ENCODE measurements at regions not wholly inside any gene's neighbourhood (a gene's known extent, or its start where the extent isn't known, plus 50 kb on each side); places are given as distances from the start of the nearest gene placed in this dataset.

DNA sequence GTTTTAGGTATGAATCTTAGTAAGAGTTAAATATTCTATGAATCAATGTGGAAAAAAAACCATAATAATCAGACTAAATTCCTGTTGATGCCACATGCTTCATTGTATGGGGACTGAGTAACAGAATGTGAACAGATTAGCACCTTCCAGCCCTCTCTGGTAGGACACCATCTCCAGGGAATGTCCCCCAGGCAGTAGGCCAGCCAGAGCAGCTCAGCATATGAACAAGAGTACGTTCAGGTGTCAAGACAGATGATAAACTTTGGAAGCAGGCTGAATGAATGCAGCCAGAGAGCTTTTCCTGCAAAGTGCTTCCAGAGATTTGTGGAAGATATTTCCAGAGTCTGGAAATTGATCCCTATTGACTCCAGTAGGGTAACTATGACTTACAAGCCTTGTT lies 204.4 kb downstream of the RPS29 start:
- no peak for DNase-seq (ENCODE audit: low read depth in 2 of 2)

GRCh38 chr14:49367696-49368095 lies 218.5 kb downstream of the RPS29 start:
- no peak for DNase-seq (ENCODE audit: low read depth in 2 of 2)

GRCh38 chr14:49366416-49366815 lies 219.8 kb downstream of the RPS29 start:
- DNase-seq (ENCODE audit: low read depth in 2 of 2) = no peak

DNA sequence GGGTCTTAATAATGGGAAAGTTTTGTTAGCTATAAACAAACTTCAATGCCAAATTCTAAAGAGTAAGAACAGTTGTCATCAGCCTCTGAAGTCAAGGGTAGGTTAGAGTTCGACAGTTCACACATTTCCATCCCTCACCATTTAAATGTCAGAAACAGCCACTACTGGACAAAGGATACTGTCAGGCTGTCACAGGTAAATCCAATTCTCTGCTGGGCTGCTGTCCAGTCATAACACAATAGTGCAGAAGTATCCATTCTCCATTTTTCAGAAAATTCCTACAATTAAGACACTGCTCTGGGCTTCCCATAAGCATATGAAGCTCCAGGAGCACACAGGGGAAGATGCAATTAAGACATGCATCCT lies 221.4 kb downstream of the RPS29 start:
- no peak for DNase-seq (ENCODE audit: low read depth in 2 of 2)

DNA sequence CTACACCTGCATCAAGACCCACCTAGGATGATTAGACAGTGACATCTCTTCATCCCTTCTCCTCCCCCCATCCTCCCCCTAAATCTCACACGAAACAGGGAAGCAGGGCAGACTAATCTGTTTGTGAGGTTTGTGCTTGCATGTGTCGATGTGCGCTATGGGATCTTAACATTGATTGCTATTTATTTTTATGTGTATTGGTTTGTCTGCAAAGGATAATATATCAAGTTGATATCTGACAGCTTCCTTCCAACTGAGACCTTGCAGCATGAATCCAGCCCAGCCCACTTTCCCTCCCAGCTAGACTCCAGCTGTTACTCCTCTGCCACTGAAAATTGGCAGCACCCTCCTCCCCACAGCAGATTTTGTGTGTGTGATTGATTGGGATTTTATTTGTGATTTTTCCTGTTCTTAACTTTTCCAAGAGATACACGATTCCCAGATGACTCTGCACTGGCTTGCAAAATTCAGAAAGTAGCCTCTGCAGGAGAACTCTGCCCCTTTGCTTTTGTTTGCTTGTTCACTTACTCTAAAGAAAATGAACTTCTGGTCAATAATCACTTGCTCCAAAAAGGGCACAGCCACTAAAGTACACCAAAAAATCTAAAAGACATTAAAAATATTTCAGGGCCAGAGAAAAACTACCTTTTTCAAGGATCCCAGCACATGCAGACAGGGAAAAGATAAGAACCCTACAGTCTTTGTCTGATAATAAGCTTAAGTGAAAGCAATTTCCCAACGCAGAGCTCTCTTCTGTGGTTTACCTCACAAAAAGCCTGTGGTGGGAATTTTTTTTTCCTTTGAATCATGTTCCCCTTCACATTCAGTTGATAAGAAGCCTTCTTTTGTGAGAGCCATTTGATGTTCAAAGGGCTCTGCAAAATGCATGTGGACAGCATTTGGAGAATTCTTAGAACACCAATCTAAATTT lies 222.1 kb downstream of the RPS29 start:
- DNase-seq (ENCODE audit: low read depth in 2 of 2) = no peak

- DNase-seq (ENCODE audit: low read depth in 2 of 2) = no peak
These were observed 223.3 kb downstream of the RPS29 start for GRCh38 chr14:49362916-49363315.

DNA sequence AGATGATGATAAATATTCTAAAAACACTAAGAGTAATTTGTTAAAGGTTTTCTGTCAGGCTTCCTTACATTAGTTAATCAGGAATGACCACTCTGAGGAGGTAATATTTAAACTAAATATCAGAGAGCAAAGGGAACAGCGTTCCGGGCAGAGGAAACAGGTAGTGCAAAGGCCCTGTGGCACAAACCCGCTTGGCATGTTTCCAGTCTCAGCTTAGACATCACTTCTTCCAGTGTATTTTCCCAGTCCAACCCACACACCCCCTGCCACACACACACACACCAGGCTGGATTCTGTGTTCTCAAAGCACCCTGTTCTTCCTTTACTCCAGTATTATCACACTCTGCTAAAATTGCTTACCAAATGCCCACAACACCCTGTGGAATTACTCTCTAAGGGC lies 247.1 kb downstream of the RPS29 start:
- DNase-seq (ENCODE audit: low read depth in 2 of 2) = no peak

DNA sequence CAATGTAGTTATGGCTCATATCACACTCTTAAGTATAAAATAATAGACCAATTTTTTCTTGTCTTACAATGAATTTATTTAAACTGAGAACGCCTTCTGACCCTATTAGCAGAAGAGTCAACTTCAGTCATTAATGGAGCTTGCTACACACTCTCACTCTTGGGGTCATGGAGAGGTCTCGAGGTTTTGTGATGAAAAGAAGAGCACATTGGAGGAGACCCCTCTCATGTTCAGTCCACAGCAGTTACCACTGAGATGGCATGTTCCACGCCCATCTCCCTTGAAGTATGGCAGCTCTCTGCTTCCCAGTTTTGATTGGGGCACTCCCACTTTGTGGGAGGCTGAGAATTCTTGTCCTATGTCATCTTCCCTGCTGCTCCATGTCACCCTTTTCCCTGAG lies 266.4 kb downstream of the RPS29 start:
- DNase-seq (ENCODE audit: low read depth in 2 of 2) = no peak

DNA sequence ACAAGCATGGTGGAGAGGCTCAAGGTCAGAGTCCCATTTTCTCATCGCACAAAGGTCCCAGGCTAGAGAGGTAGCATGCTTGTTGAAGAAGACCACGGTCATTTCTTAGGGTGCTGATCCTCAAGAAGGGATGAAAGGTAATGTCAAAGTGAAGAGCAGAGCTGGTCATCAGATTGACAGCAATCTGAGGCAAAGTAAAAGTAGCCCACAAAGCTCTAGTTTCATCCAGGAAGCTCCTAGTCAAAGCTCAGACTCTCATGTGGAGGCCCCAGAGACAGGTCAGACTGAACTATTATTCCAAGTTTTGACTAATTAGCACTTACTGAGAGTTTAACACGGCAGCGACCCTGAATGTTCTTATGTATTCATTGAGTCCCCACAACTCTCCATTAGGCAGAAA lies 270.6 kb downstream of the RPS29 start:
- no peak for DNase-seq (ENCODE audit: low read depth in 2 of 2)

DNA sequence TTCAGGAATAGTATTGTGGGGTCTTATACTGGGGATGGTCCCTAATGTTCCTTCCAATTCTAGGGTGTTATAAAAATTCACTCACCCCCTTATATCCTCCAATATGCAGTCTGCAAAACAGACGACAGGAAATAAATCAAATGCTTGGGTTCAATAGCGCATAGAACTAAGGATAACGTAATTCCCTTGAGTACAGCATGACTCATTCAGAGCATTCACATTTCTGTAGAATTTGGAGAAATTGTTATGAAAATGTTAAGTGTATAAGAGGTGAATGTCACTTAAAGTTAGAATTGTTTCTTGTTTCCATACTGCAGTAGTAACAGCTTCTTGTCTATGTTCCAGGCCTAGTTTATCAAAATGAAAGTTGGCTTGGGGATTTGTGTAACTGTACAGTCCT lies 271.4 kb downstream of the RPS29 start:
- no peak for DNase-seq (ENCODE audit: low read depth in 2 of 2)

DNA sequence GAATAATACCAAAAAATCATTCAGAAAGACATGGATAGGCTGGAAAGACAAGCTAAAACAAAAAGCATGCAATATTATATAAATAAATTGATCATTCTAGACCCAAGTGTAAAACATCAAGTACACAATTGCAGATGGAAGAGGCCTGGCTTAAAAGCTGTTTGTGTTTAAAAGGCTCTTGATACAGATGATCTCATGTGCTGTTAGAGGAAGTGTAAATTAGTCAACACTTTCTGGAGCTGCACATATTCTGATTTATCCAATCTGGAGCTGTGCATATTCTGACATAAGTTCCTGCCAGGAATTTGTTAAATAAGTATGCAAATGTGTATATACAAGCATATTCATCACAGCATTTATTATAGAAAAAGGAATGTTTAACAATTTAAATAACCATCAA lies 273.1 kb downstream of the RPS29 start:
- no peak for DNase-seq (ENCODE audit: low read depth in 2 of 2)

GRCh38 chr14:49310298-49310697 lies 275.9 kb downstream of the RPS29 start:
- DNase-seq (ENCODE audit: low read depth in 2 of 2) = no peak

DNA sequence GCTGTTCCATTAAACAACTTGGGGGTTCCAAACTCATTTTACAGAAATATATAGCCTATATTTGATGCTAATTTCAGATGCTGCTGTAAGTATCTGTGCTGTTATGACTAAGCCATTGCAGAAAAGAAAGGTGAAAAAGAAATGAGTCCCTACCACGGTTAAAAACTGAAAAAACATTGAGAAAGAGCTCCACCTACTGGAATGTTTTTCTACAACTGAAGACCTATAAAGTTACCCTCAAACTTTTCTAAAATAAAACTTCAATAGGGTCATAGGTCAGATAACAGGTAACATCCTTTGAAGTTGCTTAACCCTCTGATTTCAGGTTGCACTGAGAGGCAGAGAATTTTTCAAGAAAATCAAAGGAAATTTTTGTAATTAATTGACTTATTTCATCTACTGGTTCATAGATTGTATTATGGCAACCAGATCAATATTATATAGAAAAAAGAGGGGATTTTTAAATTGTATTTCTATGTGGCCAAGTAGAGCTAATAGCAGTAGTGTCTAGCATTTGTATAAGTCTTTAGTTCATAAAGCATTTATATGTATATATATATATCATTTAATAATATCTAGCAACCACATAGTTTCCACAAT lies 279.9 kb downstream of the RPS29 start:
- DNase-seq (ENCODE audit: low read depth in 2 of 2) = no peak

- DNase-seq (ENCODE audit: low read depth in 2 of 2) = no peak
These were observed 282.1 kb downstream of the RPS29 start for GRCh38 chr14:49303946-49304516.

DNA sequence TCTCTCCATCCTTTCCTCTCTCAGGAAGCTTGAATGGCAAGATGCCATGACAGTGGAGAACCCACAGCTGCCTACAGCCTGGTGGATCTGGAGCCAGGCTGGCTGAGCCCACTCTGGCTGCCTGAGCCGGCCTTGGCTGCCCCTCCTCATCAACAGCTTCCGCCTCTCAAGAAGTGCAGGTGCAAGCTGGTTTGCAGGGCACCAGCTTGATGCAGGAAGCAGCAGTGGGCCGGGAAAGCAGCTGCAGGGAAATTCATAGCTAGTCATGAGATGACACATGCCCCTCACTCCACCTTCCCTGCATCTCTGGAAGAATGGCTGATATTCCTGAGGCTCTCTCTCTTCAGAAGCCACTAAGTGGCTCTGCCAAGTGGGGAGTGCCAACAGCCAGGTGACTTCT lies 289.1 kb downstream of the RPS29 start:
- no peak for DNase-seq (ENCODE audit: low read depth in 2 of 2)

DNA sequence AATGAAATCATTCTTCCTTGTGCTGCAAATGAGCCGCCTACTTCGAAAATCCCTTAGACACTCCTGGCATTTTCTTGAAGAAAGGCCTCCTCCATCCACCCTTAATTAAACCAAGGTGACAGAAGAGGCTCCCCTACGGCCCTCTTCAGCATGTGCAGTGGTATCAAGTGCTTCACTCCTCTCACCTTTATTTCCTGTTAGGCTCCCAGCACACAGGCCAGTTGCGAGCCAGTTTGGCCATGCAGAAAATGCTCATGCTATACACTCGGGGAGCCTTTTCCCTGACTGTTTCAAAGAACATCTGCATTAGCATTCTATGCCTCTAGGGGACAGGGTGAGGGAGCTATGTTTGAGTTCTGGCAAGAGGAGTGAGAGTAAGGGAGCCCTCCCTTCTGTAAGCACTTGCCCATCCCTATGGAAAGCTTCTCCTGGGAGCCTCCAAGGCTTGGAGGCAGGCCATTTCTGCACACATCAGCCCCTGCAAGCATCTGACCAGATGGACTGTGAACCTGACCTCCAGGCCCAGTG lies 291.5 kb downstream of the RPS29 start:
- no peak for DNase-seq (ENCODE audit: low read depth in 2 of 2)

- no peak for DNase-seq (ENCODE audit: low read depth in 2 of 2)
These were observed 299.2 kb downstream of the RPS29 start for GRCh38 chr14:49287004-49287403.

DNA sequence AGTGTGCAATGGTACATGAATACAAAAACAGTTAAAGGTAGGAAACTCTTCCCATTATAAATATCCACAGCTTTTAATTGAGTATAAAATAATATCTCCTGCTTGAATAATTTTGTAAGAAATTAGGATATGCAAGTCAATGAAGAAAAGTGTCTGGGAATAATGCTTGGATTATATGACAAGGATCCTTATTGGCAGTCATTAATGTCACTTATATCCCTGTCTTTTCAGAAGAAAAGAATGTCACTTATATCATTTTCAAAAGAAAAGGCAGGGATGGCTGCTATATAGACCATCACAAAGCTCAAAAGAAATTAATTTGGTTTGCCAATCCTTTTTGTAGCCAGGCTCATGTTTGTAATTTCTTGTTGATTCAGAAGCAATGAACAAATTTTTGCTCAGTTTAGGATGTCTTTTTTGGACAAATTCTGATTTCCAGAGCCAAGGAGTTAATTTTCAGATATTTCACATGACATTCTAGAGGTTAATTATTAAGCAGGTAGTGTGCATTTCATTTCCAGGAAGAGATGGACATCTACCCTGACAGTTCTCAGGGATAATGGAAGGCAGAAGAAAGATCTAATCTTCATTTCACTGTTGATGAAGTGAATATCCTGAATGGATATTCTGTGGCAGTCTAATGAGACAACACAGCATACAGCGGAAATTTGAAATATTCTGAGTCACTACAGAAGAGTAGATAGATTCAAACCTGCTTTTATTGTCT lies 299.8 kb downstream of the RPS29 start:
- no peak for DNase-seq (ENCODE audit: low read depth in 2 of 2)

GRCh38 chr14:49280566-49280965 lies 305.6 kb downstream of the RPS29 start:
- no peak for DNase-seq (ENCODE audit: low read depth in 2 of 2)

GRCh38 chr14:49250517-49250916 lies 335.7 kb downstream of the RPS29 start:
- DNase-seq (ENCODE audit: low read depth in 2 of 2) = no peak

DNA sequence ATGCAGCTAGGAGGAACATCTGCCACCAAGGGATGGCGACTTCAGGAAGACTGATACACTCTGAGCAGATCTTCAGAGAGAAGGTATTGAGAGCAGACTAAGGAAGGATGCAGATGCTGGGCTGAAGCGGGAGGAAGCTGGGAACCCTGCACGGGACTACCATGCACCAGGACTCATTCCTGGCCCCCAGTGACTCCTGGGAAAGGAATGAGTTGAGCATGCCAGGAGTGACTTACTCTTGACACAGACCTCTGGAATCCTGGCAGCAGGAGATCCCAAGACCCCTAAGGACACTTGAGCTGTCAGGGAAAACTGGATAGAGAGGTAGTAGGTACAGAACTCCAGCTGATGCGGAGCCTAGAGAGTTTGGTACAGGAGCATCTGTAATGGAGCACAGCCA lies 336.1 kb downstream of the RPS29 start:
- DNase-seq (ENCODE audit: low read depth in 2 of 2) = no peak

DNA sequence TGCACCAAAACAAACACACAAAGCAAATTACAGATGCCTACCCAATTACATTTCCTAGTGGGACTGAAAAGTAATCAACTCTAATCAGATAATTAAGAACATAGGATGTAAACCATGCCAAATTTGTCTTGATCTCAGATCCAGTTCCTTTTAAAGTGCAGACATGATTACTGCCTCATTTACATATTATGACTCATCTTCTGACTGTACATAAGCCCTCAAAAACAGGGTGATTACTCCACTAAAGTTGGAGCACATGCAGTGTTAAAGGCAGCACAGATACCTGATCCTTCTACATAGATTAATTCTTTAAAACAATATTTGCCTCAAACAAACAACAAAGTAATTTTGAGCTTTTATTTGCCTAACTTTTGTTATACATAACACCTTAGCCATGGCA lies 337.2 kb downstream of the RPS29 start:
- no peak for DNase-seq (ENCODE audit: low read depth in 2 of 2)

Measured in activated CD8-positive, alpha-beta memory T cell treated with anti-CD3 and anti-CD28 coated beads for 4 hours (primary cell).